ENCODE measurements at regions not wholly inside any gene's neighbourhood (a gene's known extent, or its start where the extent isn't known, plus 50 kb on each side); places are given as distances from the start of the nearest gene placed in this dataset.

GRCh38 chr10:46222364-46222935 lies 64.3 kb upstream of the ANTXRL start (continued):
- no peak for TF ChIP-seq ATF3 (IDR thresholded peaks at IDR 0.05; ENCODE audit: insufficient read depth, low read depth, low read length)
- TF ChIP-seq CBX5 (IDR thresholded peaks at IDR 0.05; ENCODE audit: low read depth, low read length) = no peak
- TF ChIP-seq MAFK (IDR thresholded peaks at IDR 0.05; ENCODE audit: low read depth, low read length) = no peak
- TF ChIP-seq JUND (IDR thresholded peaks at IDR 0.05; ENCODE audit: low read length) = no peak
- no peak for TF ChIP-seq SP4 (IDR thresholded peaks at IDR 0.05; ENCODE audit: low read length)
- TF ChIP-seq USF2 (IDR thresholded peaks at IDR 0.05; ENCODE audit: low read length) = no peak
- TF ChIP-seq TEAD4 (IDR thresholded peaks at IDR 0.05; ENCODE audit: low read depth, low read length) = no peak
